Stimulated activated CD8-positive, alpha-beta memory T cell treated with anti-CD3 and anti-CD28 coated beads, Interleukin-7, amount 100 ng/mL, for 48 hours (primary cell): ENCODE measurements at regions not wholly inside any gene's neighbourhood (a gene's known extent, or its start where the extent isn't known, plus 50 kb on each side); places are given as distances from the start of the nearest gene placed in this dataset.
"Not testable (repeated sequence)": the region's sequence is repeated elsewhere in the genome, so short reads cannot be mapped to it uniquely, and the experiment has no call there.

Experiments used
- DNase-seq, 2 donors: peaks; one replicate each; pipeline ENCODE4 v3.0.0-alpha.2; 2020; ENCODE audit warnings: low read depth in 1 of 2; ENCODE audit errors: extremely low read depth in 1 of 2

- DNase-seq, result no peak
Observed at GRCh38 chrY:7881696-7882095, 970.1 kb upstream of the AMELY start.

GRCh38 chrY:7879245-7879644 lies 967.7 kb upstream of the AMELY start:
- DNase-seq, result no peak

GRCh38 chrY:7878719-7879118 lies 967.2 kb upstream of the AMELY start:
- no peak for DNase-seq

- no peak for DNase-seq
Observed at GRCh38 chrY:7877458-7877857, 965.9 kb upstream of the AMELY start.

GRCh38 chrY:7874080-7874479 lies 962.5 kb upstream of the AMELY start:
- no peak for DNase-seq

- no peak for DNase-seq
Observed at GRCh38 chrY:7871304-7871932, 959.9 kb upstream of the AMELY start.

- DNase-seq, result no peak
Observed at GRCh38 chrY:7866976-7867375, 955.4 kb upstream of the AMELY start.

GRCh38 chrY:7860781-7861614 lies 949.4 kb upstream of the AMELY start:
- no peak for DNase-seq

- DNase-seq, result no peak
Observed at GRCh38 chrY:7850191-7850590, 938.6 kb upstream of the AMELY start.

GRCh38 chrY:7845776-7846175 lies 934.2 kb upstream of the AMELY start:
- DNase-seq, result no peak

- DNase-seq, result no peak
Observed at GRCh38 chrY:7837046-7837445, 925.5 kb upstream of the AMELY start.

GRCh38 chrY:7836366-7836765 lies 924.8 kb upstream of the AMELY start:
- DNase-seq, result no peak

GRCh38 chrY:7835416-7835815 lies 923.9 kb upstream of the AMELY start:
- DNase-seq, result no peak

GRCh38 chrY:7834284-7834683 lies 922.7 kb upstream of the AMELY start:
- no peak for DNase-seq

GRCh38 chrY:7830881-7831280 lies 919.3 kb upstream of the AMELY start:
- not testable (repeated sequence) for DNase-seq

GRCh38 chrY:7826533-7826932 lies 915.0 kb upstream of the AMELY start:
- DNase-seq, result no peak

- no peak for DNase-seq
Observed at GRCh38 chrY:7825874-7826273, 914.3 kb upstream of the AMELY start.

- no peak for DNase-seq
Observed at GRCh38 chrY:7821295-7822035, 909.9 kb upstream of the AMELY start.

- DNase-seq, result no peak
Observed at GRCh38 chrY:7818924-7819323, 907.4 kb upstream of the AMELY start.

- DNase-seq, result no peak
Observed at GRCh38 chrY:7816567-7816966, 905.0 kb upstream of the AMELY start.

GRCh38 chrY:7815921-7816320 lies 904.4 kb upstream of the AMELY start:
- no peak for DNase-seq

GRCh38 chrY:7815285-7815684 lies 903.7 kb upstream of the AMELY start:
- no peak for DNase-seq
